ENCODE measurements at regions not wholly inside any gene's neighbourhood (a gene's known extent, or its start where the extent isn't known, plus 50 kb on each side); places are given as distances from the start of the nearest gene placed in this dataset.
A peak's percentile ranks its signal among the peaks of the same experiment; 100 is the strongest.

DNA sequence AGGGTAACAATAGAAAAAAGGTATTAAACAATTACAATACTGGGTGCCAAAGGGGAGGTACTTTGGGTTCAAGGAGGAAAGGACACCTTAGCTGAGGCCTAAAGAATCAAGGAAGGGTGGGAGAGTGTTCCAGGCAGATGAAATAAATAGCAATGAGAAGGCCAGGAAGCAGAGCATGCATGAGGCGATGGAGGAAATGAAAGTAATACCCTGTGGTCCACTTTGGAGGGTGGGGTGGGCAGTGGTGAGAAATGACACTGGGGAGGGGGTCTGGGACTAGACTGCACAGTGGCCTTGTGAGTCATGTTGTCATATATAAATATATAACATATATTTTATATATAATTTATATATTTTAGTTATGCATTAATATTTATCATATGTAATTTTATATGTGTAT, 55.9 kb downstream of the BHLHE40 start:
- in situ Hi-C loops (cut with MboI; ENCODE audit: low pct_unique_long_range_greater_than_20kb in 2 of 9, low sequenced_read_pairs in 9 of 9, unreplicated experiment in 9 of 9), result loop anchor here in 1 of 9 experiments (25.0 kb wide), 1 partner anchor 323 kb away; no protein-coding TSS in a partner anchor
- Histone ChIP-seq H3K4me3 (no peak overlapping the region), H3K4me1 (replicated peaks in 1 of 2) (no peaks in the 10 kb centered on the region), H3K27ac (no peak overlapping the region)
- WGBS, 10 experiments, result 33 to 100% (median 95%) methylated on average over 1 of the region's 1 CpG; no CpG with 5 or more reads in 6 of the 10 experiments
- ATAC-seq (replicated peaks in 6 of 8), result no peak

DNA sequence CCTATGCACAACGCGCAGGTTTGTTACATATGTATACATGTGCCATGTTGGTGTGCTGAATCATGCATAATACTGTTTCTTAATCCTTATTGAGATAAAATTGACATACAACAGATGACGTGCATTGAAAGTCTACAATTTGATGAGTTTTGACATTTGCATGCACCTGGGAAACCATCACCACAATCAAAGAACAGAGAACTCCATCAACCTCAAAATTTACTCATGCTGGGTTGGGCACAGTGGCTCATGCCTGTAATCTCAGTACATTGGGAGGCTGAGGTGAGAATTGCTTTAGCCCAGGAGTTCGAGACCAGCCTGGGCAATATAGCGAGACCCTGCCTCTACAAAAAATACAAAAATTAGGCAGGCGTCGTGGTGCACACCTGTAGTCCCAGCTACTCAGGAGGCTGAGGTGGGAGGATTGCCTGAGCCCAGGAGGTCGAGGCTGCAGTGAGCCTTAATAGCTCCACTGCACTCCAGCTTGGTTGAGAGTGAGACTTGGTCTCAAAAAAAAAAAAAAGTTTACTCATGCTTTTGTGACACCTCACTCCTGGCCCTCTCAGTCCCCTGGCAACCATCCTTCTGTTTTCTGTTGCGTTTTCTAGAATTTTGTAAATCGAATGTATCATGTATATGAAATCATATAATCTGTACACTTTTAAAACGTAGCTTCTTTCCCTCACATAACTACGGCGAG, 56.6 kb downstream of the BHLHE40 start:
- no peak for ATAC-seq (replicated peaks in 6 of 8)

DNA sequence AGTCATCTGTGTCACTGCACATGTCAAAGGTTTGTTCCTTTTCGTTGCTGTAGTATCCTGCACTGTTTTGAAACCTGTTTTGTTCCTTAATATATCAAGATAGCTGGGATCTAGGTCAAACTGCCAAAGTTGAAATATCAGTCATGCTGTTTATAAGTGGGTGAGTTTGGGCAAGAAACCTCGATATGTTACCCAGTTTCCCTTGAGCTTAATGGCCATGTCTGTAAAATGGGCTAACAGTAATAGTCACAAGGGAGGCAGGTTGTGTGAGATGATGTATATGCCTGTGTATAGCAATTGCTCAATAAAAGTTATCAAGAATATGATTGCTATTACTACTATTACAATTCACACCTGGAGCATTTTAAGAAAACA, 57.1 kb downstream of the BHLHE40 start:
- ATAC-seq (replicated peaks in 6 of 8), result no peak
- in situ Hi-C loops (cut with MboI; ENCODE audit: low pct_unique_long_range_greater_than_20kb in 2 of 9, low sequenced_read_pairs in 9 of 9, unreplicated experiment in 9 of 9), result loop anchor here in 1 of 9 experiments (25.0 kb wide), 1 partner anchor 324 kb away; no protein-coding TSS in a partner anchor
- Histone ChIP-seq H3K27ac (no peak overlapping the region), H3K4me3 (no peak overlapping the region), H3K4me1 (replicated peaks in 1 of 2) (no peaks in the 10 kb centered on the region)
- WGBS, 10 experiments, result 56 to 100% (median 86%) methylated on average over 1 to 2 of the region's 2 CpGs; no CpG with 5 or more reads in 3 of the 10 experiments

More for the DNA sequence above, 56.6 kb downstream of the BHLHE40 start:
- in situ Hi-C loops (cut with MboI; ENCODE audit: low pct_unique_long_range_greater_than_20kb in 2 of 9, low sequenced_read_pairs in 9 of 9, unreplicated experiment in 9 of 9), result loop anchor here in 1 of 9 experiments (25.0 kb wide), 1 partner anchor 324 kb away; no protein-coding TSS in a partner anchor
- 70 to 100% (median 88%) methylated on average over 2 to 11 of the region's 13 CpGs for WGBS, 10 experiments
- no peak overlapping the region for H3K27ac ChIP-seq
- H3K4me1 ChIP-seq (replicated peaks in 1 of 2), result no peaks in the 10 kb centered on the region
- no peak overlapping the region for H3K4me3 ChIP-seq

- 52 to 100% (median 69%) methylated on average over 1 to 3 of the region's 5 CpGs; no CpG with 5 or more reads in 5 of the 10 experiments for WGBS, 10 experiments
- ATAC-seq (replicated peaks in 6 of 8), result no peak
- in situ Hi-C loops (cut with MboI; ENCODE audit: low pct_unique_long_range_greater_than_20kb in 2 of 9, low sequenced_read_pairs in 9 of 9, unreplicated experiment in 9 of 9), result loop anchor here in 1 of 9 experiments (25.0 kb wide), 1 partner anchor 325 kb away; no protein-coding TSS in a partner anchor
- Histone ChIP-seq H3K4me3 (no peak overlapping the region), H3K27ac (no peak overlapping the region), H3K4me1 (replicated peaks in 1 of 2) (no peaks in the 10 kb centered on the region)
These were observed 57.6 kb downstream of the BHLHE40 start for GRCh38 chr3:5036858-5037257.

DNA sequence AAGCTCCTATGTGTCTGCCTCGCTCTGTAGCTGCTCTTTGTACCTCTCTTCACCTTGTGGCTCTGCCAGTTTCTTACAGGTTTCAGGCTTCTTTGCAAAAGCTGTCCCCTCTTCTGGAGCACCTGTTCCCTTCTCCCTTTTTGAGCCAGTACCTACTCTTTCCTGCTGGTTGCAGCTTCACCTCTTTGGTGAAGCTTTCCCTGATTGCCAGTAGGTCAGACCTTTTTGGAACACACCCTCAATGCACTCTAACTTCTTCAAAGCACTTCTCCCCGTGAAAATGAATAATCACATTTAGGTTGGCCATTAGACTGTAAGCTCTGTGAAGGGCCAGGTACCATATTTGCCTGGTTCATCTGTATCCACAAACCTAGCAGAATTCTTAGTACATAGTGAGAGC, 60.3 kb downstream of the BHLHE40 start:
- 71 to 100% (median 83%) methylated on average over 1 to 2 of the region's 2 CpGs; no CpG with 5 or more reads in 2 of the 10 experiments for WGBS, 10 experiments
- in situ Hi-C loops (cut with MboI; ENCODE audit: low pct_unique_long_range_greater_than_20kb in 2 of 9, low sequenced_read_pairs in 9 of 9, unreplicated experiment in 9 of 9), result loop anchor here in 1 of 9 experiments (25.0 kb wide), 1 partner anchor 327 kb away; no protein-coding TSS in a partner anchor
- no peak overlapping the region for H3K4me3 ChIP-seq
- no peaks in the 10 kb centered on the region for H3K4me1 ChIP-seq (replicated peaks in 1 of 2)
- ATAC-seq (replicated peaks in 6 of 8), result no peak
- H3K27ac ChIP-seq, result no peak overlapping the region

GRCh38 chr3:5041315-5041714, 62.1 kb downstream of the BHLHE40 start:
- WGBS, 10 experiments, result 38 to 100% (median 82%) methylated on average over 1 to 4 of the region's 4 CpGs
- Histone ChIP-seq H3K27ac (no peak overlapping the region), H3K4me3 (no peak overlapping the region), H3K4me1 (replicated peaks in 1 of 2) (no peaks in the 10 kb centered on the region)
- in situ Hi-C loops (cut with MboI; ENCODE audit: low pct_unique_long_range_greater_than_20kb in 2 of 9, low sequenced_read_pairs in 9 of 9, unreplicated experiment in 9 of 9), result loop anchor here in 1 of 9 experiments (25.0 kb wide), 1 partner anchor 329 kb away; no protein-coding TSS in a partner anchor
- no peak for ATAC-seq (replicated peaks in 6 of 8)

GRCh38 chr3:5045961-5046360, 66.7 kb downstream of the BHLHE40 start:
- H3K27ac ChIP-seq, result no peak overlapping the region
- 25 to 100% (median 64%) methylated on average over 1 to 2 of the region's 2 CpGs; no CpG with 5 or more reads in 2 of the 10 experiments for WGBS, 10 experiments
- in situ Hi-C loops (cut with MboI; ENCODE audit: low pct_unique_long_range_greater_than_20kb in 2 of 9, low sequenced_read_pairs in 9 of 9, unreplicated experiment in 9 of 9), result loop anchor here in 1 of 9 experiments (25.0 kb wide), 1 partner anchor 334 kb away; no protein-coding TSS in a partner anchor
- H3K4me3 ChIP-seq, result no peak overlapping the region
- no peak for ATAC-seq (replicated peaks in 6 of 8)
- H3K4me1 ChIP-seq (replicated peaks in 1 of 2), result no peaks in the 10 kb centered on the region

DNA sequence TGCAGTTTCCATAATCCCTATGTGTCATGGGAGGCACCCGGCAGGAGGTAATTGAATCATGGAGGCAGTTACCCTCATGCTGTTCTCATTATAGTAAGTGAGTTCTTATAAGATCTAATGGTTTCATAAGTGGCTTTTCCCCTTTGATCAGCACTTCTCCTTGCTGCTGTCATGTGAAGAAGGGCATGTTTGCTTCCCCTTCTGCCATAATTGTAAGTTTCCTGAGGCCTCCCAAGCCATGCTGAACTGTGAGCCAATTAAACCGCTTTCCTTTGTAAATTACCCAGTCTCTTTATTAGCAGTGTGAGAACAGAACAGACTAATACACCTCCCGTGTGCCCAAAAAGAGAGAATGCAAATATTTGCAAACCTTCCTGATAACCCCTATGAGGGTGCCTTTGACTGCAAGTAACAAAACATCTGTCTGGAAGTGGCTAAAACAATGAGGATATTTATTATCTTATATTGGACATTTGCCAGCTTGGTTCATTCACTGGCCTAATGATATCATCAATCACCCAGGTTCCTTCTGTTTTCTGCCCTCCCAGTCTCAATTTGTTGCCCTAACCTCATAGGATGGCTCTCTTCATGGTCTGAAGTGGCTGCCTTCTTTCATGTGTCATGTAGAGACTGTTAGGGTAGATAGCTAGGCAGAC, 68.7 kb downstream of the BHLHE40 start:
- WGBS, 10 experiments, result 61 to 100% (median 78%) methylated on average over 1 to 3 of the region's 3 CpGs; no CpG with 5 or more reads in 4 of the 10 experiments
- H3K27ac ChIP-seq, result no peak overlapping the region
- in situ Hi-C loops (cut with MboI; ENCODE audit: low pct_unique_long_range_greater_than_20kb in 2 of 9, low sequenced_read_pairs in 9 of 9, unreplicated experiment in 9 of 9), result loop anchor here in 1 of 9 experiments (25.0 kb wide), 1 partner anchor 336 kb away; no protein-coding TSS in a partner anchor
- H3K4me3 ChIP-seq, result no peak overlapping the region
- peaks cover 0 to 3% of the 10 kb centered on the region in 2 donors for H3K4me1 ChIP-seq (replicated peaks in 1 of 2)
- peak in 2 of 8 experiments; percentile 12 to 14 for ATAC-seq (replicated peaks in 6 of 8)

- WGBS, 10 experiments, result 44 to 100% (median 71%) methylated on average over 2 to 3 of the region's 3 CpGs; no CpG with 5 or more reads in 2 of the 10 experiments
- ATAC-seq (replicated peaks in 6 of 8), result no peak
- in situ Hi-C loops (cut with MboI; ENCODE audit: low pct_unique_long_range_greater_than_20kb in 2 of 9, low sequenced_read_pairs in 9 of 9, unreplicated experiment in 9 of 9), result loop anchor here in 6 of 9 experiments (10.0 to 25.0 kb wide), 2 partner anchors 337 to 339 kb away; no protein-coding TSS in a partner anchor
These were observed 70.3 kb upstream of the ARL8B start for GRCh38 chr3:5051772-5052171.

DNA sequence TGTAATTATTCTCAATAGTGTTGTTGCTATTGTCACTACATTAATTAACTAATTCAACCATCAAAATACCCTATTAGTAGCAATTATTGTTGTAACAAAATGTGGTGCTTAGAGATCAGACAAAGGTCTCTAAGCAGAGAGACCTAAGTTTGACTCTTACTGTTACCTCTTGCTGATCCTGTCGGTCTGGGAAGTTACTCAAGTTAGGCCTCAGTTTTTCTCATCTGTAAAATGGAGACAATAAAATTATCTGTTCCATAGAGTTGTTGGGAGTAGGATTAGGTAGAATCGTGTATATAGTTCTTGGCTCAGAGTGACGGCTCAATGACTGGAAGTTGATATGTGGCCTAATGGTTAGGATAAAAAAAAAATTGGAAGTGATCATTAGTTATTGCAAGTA, 69.8 kb upstream of the ARL8B start:
- Histone ChIP-seq H3K27ac (no peak overlapping the region), H3K4me3 (no peak overlapping the region), H3K4me1 (replicated peaks in 1 of 2) (peaks cover 0 to 5% of the 10 kb centered on the region in 2 donors)
- in situ Hi-C loops (cut with MboI; ENCODE audit: low pct_unique_long_range_greater_than_20kb in 2 of 9, low sequenced_read_pairs in 9 of 9, unreplicated experiment in 9 of 9), result loop anchor here in 6 of 9 experiments (10.0 to 25.0 kb wide), 2 partner anchors 337 to 340 kb away; no protein-coding TSS in a partner anchor
- WGBS, 10 experiments, result 57 to 100% (median 94%) methylated on average over 1 to 3 of the region's 3 CpGs; no CpG with 5 or more reads in 1 of the 10 experiments
- ATAC-seq (replicated peaks in 6 of 8), result no peak

More at GRCh38 chr3:5051772-5052171, 70.3 kb upstream of the ARL8B start:
- no peak overlapping the region for H3K27ac ChIP-seq
- no peak overlapping the region for H3K4me3 ChIP-seq
- peaks cover 0 to 5% of the 10 kb centered on the region in 2 donors for H3K4me1 ChIP-seq (replicated peaks in 1 of 2)

- H3K4me3 ChIP-seq, result no peak overlapping the region
- peak in 6 of 8 experiments; percentile 7 to 61 (median 44) for ATAC-seq (replicated peaks in 6 of 8)
- in situ Hi-C loops (cut with MboI; ENCODE audit: low pct_unique_long_range_greater_than_20kb in 2 of 9, low sequenced_read_pairs in 9 of 9, unreplicated experiment in 9 of 9), result loop anchor here in 6 of 9 experiments (10.0 to 25.0 kb wide), 2 partner anchors 338 to 341 kb away; no protein-coding TSS in a partner anchor
- 14 to 100% (median 50%) methylated on average over 2 to 6 of the region's 7 CpGs; no CpG with 5 or more reads in 3 of the 10 experiments for WGBS, 10 experiments
- peaks cover 0 to 5% of the 10 kb centered on the region in 2 donors for H3K4me1 ChIP-seq (replicated peaks in 1 of 2)
- no peak overlapping the region for H3K27ac ChIP-seq
These were observed 68.9 kb upstream of the ARL8B start for GRCh38 chr3:5053021-5053831.

DNA sequence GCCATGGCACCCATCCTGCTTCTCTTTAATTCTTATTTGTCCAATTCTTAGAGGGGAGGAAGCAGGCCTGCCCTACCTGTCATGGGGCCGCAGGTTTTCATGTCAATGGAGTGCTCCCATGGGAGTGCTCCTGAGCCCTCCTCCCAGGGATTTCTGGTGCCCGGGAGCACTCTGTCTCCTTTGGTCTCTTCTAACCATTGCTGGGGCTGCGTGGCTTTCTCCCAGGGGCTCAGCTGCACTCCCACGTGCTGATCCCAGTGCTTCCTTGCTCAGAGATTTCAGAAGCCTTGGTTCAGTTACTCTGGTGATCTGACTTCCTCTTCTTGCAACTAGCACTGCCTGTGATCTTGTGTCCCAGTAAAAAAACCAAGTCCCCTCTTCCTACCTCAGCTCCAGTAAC, 68.0 kb upstream of the ARL8B start:
- H3K27ac ChIP-seq, result no peak overlapping the region
- in situ Hi-C loops (cut with MboI; ENCODE audit: low pct_unique_long_range_greater_than_20kb in 2 of 9, low sequenced_read_pairs in 9 of 9, unreplicated experiment in 9 of 9), result loop anchor here in 6 of 9 experiments (10.0 to 25.0 kb wide), 2 partner anchors 339 to 342 kb away; no protein-coding TSS in a partner anchor
- 0 to 100% (median 85%) methylated on average over 1 to 3 of the region's 4 CpGs; no CpG with 5 or more reads in 4 of the 10 experiments for WGBS, 10 experiments

More for the DNA sequence above, 68.0 kb upstream of the ARL8B start:
- H3K4me1 ChIP-seq (replicated peaks in 1 of 2), result peaks cover 0 to 5% of the 10 kb centered on the region in 2 donors
- ATAC-seq (replicated peaks in 6 of 8), result no peak
- no peak overlapping the region for H3K4me3 ChIP-seq

Measured in motor neuron (in vitro differentiated cells).